ENCODE measurements at regions not wholly inside any gene's neighbourhood (a gene's known extent, or its start where the extent isn't known, plus 50 kb on each side); places are given as distances from the start of the nearest gene placed in this dataset.
"Not testable (repeated sequence)": the region's sequence is repeated elsewhere in the genome, so short reads cannot be mapped to it uniquely, and the experiment has no call there.

DNA sequence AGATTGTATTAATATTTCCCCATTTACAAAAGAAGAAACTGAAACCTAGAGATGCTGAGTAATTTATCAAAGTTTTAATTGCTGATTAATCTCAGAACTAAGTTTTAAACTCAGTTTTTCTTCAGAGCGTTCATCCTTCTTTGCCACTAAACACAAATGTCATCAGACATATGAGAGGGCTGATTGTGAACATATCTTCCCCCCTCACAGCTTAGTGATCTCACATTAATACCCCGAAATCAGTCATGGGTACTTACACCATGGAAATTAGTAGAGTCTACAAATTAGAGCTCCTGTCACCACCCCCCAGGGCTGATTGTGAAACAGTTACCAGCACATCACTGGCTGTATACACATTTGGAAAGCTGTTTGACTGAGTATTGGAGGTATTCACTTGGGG, 189.3 kb upstream of the SGO1 start:
- no peak for DNase-seq

DNA sequence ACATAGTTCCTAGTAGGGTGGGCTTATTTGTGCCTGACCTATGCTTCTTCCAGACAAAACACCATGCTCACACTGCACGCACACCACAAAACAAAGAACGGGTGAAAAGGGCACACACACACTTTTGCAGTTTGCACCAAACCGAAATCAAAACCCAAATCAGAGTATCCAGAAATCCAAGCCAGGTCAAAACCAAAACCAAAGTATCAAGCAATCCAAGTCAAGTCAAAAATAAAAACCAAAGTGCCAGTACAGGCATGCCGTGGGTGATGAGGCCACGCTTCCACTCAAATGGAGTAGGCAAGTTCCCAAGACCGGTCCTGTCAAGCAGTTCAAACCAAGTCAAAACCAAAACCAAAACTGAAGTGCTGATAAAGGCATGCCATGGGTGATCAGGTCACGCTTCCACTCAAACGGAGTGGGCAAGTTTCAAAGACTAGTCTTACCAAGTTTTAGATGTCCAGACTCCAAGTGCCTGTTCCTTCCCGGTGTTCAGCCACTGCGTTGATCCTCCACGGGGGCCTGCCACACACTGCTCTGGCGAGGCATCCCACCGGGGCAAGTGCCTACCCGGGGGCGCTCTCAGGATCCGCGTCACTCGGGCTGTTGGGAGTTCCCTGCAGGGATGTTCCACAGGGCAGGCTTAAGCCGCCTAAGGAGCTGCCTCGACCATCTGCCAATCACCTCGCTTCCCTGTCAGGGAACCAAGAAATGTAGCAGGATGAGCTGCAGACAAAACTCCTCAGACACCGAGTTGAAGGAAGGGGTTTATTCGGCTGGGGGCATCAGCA, 184.5 kb upstream of the SGO1 start:
- DNase-seq = not testable (repeated sequence)

DNA sequence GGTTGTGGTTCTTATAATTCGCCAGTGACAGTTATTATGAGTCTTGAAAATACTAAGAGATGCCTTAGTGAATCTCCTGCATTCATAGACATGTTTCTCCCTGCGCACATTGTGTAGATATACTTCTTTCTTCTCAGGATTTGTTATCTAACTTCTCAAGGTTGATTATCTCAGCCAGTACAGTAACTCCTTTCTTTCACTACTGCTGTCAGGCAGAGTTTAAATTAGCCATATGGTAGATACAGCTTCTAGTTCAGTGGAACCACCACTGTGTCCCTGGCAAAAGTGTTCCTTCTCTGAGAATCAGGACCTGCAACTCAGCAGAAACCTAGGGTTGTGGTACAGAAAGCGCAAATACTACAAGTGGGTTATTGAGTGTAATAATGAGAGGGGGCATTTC, 175.0 kb upstream of the SGO1 start:
- no peak for DNase-seq

DNA sequence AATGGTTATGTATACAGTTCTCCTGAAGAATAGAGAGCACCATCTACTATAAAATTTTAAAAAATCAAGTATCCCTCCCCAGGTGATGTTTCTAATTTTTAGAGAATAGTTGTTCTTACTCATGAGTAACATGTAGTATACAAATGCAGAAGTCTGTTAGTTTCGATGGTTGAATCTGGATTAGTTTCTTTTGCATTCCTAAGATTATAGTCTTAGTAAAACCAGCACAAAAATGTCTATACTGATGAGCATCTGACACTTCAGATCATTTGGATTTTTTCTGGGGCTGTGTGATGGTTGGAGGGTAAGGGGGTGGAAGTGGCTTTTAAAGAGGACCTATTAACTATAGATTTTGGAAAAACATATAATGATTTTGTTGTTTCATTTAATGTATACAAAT, 167.3 kb upstream of the SGO1 start:
- DNase-seq = no peak

DNA sequence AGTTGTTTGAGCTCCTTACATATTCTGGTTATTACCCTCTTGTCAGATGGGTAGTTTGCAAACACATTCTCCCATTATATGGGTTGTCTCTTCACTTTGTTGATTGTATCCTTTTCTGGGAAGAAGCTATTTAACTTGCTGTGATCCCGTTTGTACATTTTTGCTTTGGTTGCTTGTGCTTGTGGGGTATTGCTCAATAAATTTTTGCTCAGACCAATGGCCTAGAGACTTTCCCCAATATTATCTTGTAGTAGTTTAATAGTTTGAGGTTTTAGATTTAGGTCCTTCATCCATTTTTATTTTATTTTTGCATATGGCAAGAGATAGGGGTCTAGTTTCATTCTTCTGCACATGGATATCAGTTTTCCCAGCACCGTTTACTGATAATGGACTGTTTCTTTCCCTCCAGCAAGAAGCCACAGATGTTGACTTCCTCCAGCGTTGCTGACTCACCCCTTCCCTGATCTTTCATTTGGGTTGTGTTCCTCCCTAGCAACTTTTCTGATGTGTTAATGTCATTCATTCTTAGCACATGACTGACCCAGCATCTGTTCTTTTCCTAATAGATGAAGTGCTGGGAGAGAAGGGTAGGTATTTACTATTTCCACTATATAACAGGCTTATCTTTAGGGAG, 166.7 kb upstream of the SGO1 start:
- DNase-seq = no peak

DNA sequence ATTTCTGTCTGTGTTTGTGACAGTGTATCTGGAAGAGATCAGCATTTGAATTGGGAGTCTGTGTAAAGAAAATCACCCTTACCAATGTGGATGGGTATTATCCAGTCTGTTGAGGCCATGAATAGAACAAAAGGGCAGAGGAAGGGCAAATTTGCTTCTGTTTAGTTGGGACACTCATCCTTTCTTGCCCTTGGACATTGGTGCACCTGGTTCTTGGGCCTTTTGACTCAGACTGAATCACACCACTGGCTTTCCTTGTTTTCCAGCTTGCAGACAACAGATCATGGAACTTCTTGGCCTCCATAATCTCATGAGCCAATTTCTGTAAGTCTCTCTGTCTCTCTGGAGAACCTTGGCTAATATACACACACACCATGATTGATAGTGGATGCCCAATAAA, 164.4 kb upstream of the SGO1 start:
- no peak for DNase-seq

DNA sequence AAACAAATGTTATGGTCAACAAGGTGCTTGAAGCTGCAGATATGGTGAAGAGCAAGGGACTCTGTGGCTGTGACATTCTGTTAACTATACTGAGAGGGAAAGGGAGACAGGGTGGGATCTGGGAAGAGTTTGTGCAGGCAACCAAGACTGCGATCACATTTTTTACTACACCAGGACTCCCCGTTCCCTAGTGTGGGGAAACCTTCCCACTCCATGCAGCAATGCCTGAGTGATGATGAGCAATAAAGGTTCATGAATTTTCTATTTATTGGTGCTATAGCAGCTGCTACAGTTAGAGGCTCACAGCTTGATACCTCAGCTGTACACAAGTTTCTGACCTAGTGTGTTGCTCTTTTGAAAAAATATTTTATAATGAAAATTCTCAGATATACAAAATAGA, 160.9 kb upstream of the SGO1 start:
- DNase-seq = no peak

DNA sequence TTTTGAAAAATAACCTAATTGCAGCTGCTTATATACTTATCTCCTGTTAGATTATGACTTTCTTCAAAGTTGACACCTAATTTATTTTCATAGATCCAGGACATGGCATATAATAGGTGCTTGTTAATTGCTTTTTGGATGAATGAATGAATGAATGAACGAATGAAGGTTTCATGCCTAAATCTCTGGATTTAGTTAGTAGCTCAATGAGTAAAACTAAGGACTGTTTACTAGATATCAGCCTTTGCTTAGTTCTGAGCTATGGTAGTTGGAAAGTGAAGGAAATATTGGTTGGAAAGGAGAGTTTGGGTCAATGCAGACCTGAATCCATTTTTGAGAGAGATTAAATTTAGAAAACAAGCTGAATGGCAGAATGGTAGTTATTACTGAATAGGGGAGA, 160.4 kb upstream of the SGO1 start:
- no peak for DNase-seq

DNA sequence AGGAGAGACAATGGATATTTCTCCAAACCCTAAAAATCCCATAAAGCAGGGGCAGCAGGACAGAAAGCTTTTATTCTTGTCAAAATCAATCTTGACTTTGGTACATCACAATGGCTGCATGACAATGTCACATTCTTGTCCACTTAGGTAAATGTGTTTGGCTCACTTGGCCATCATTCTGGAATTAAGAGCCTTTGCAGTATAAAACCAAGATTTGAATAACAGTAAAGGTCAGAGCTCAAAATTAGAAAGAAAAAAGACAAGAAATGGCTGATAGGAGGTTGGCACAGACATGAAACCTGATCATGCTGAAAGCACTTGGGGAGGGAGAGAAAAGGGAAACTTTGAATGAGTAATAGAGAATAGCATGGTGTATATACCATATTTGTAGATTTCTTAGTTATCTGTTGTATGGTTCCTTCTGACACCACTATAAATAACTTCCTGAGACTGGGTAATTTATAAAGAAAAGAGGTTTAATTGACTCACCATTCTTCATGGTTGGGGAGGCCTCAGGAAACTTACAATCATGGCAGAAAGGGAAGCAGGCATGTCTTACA, 158.5 kb upstream of the SGO1 start:
- DNase-seq = no peak

DNA sequence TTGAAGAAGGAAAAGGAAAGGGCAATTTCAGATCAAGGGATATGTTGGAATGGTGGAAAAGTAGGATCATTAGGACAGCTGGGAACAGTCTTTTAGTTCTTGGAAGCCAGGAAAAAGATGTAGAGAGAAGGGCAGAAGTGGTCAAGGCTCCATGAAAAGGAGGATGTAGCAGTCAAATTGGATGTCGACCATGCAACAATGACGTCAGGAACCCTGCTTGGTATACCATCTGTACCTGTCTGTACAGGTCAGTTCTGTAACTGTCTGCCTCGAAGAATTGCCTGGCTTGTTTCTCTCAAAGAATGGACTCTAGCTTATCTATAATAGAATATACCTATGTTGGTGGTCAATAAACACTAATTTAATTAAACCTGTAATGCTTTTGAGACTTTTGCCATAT, 157.8 kb upstream of the SGO1 start:
- DNase-seq = no peak

DNA sequence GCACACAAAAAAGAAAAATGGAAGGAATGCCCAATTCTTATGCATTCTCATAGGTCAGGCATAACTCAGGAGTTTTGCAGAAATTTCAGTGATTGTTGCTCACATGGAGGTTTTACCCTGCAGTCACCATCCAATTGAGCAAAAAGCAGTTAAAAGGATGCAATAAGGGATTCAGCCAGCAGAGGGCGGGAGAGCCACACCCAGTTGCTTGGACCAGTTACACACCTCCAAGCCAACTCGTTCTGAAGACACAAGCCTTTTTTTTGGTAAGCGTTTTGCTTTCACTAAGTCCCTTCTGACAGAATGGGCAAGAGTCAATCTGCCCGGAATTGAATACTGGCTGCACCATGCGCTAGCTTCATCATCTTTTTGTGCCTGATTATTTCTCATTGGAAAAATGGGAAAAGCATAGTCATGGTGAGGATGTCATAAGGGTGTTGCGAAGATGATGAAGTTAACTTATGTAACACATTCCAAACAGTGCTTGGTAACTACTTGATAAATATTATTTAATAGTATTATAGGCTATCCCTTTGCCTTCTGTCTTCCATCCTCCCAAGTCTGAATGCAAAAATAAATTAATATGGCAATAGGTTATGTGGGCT, 154.4 kb upstream of the SGO1 start:
- DNase-seq = peak; percentile 61

DNA sequence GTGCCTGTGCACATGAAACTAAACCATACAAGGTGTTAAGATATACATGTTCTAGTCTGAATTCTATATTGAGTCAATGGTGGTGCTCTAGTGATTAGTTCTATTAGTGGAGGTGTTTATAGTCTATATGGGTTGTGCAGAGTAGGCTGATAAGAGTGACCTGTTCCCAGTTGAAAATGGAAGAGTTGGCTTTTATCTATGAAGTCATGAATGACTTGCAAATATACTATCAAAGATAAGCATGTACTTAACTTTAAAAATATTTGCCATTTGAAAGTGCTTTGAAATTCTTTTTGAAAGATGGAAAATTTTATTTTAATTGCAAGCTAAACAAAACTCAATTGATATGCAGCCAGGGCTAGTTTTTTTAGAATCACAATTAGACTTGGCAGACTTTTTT, 150.6 kb upstream of the SGO1 start:
- no peak for DNase-seq

DNA sequence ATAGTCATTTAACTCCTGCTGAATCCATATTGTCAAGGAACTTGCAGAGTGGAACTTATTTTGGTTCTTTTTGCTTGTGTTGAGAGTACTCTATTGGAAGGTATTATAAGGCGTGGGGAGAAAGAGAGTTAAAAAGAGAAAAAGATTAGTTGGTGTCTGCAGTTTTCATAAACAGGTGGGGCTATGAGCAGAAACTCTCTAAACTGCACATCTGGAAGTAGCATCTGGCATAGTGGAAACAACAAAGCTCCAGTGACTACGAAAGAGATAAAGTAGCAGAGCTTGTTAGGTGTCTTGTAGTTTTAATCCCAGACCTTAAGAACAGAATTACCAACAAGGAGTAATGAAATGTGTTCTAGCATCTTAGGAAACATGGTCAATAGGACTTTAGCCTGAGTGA, 148.8 kb upstream of the SGO1 start:
- no peak for DNase-seq

DNA sequence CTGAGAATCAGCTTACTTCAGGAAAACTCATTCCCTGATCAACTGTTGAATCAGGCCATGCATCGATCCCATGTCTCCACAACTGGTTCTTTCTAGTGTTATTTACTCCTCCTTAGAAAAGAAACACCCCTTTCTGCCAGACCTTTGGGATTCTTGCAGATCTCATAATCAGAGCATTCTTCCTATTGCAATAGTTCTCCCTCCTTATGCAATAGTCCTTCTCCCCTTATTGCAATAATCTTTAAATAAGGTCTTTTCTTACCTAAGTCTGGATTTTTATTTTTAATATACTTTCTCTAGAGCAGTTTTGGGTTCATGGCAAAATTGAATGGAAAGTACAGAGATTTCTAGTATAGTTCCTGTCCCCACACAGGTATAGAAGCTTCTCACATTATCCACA, 141.9 kb upstream of the SGO1 start:
- no peak for DNase-seq

DNA sequence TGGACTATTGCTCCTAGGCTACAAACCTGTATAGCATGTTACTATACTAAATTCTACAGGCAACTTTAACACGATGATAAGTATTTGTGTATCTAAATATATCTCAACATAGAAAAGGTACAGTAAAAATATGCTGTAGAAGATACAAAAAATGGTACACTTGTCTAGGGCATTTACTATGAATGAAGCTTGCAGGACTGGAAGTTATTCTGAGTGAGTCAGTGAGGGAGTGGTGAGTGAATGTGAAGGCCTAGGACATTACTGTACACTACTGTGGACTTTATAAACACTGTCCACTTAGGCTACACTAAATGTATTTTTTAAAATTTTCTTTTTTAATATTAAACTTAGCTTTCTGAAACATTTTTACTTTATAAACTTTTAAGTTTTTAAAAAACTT, 140.5 kb upstream of the SGO1 start:
- DNase-seq = no peak

DNA sequence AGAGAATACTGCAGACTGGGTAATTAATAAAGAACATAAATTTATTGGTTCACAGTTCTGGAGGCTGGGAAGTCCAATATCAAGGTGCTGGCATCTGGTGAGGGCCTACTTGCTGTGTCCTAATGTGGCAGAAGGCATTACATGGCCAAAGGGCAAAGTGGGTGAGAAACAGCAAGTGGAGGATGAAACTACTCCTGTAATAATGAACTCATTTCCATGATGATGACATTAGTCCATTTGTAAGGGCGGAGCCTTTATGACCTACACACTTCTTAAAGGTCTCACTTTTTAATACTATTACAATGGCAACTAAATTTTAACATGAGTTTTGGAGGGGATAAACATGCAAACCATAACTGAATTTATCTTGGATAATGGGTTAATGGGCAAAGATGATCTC, 139.6 kb upstream of the SGO1 start:
- DNase-seq = no peak

DNA sequence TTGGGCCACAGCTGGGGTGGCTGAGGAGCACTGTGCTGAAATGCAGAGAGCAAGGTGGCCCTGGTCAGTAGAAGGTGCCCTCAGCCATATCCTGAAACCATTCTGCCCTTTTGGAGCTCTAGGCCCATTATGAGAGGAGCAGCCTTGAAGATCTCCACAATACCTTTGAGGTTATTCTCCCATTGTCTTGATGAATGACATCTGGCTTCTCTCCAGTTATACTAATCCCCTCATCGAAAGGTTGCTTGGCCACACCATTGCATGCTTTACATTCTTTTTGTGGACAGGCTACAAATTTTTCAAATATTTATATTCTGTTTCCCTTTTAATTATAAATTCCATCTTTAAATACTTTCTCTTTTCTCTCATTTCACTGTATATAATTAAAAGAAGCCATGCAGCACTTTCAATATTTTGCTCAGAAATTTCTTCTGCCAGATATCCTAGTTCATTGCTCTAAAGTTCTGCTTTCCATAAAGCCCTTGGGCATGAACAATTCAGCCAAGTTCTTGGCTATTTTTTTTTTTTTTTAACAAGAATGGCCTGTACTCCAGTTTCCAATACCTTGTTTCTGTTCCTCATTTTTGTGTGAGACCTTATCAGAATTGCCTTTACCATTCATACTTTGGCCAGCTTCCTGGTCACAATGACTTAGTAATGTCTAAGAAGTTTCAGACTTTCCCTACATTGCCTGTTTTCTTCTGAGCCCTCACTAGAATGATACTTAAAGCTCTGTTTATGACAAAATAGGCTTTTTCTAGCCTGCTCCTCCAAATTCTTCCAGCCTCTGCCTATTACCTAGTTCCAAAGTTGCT, 138.9 kb upstream of the SGO1 start:
- no peak for DNase-seq

DNA sequence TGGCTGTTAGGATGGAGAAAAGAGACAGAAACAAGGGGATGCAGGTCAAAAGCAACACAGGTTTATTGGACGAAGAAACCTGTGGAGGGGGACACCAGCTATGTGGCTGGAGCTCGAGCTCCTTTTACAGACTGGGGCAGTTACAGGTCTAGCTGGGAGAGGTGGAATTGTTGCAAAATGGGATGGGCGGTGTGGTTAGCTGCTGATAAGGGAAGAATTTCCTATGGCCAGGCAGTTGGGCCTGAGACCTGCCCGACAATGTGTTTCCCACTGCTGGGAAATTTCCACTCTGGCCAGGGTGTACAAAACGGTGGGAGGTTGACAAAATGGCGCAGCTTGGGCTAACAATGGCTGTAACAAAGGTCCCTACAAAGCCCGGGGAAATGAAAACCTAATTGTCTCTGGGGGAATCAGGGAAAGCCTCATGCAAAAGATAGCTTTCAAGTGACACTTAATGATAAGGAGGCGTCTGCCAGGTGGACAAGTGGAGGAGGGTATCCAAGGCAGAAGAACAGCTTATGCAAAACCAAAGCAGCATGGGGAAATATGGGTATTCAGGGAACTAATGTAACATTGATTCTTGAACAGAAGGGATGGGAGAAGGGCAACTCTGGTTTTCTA, 137.4 kb upstream of the SGO1 start:
- no peak for DNase-seq

DNA sequence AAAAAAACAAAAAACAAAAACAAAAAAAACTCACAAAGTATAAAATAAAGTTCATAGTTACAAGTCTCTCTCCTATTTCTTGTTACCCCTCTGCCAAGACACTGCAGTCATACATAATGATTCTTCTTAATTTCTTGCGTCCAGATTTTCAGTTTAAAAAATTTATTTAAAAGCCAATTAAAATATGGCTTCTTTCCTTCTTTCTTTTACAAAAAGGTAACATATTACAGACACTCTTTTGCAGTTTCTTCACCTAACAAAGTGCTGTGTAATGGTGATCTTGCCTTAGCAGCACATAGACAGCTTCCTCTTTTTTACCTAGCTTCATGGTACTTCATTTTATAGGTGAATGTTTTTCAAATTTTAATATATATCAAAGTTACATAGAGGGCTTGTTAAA, 136.1 kb upstream of the SGO1 start:
- DNase-seq = no peak

DNA sequence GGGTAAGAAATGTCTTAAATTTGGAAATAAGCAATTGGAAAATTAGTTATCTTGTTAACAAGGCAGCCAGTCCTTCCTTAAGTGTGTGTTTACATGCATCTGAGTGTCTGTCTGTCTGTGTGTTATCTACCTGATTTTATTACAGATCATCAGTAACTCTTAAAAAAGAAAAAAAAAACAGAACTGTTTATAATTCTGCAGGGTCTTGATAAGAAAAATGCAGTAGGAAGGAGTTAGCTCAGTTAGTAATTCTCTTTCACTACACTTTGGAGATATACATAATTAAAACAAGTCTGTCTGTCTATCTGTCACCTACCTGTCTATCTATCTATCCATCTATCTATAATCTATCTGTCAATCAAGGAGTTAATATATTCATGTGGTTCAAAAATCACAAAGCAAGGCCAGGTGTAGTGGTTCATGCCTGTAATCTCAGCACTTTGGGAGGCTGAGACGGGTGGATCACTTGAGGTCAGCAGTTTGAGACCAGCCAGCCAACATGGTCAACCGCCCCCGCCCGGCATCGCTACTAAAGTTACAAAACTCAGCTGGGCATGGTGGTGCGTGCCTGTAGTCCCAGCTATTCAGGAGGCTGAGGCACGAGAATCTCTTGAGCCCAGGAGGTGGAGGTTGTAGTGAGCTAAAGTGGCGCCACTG, 135.5 kb upstream of the SGO1 start:
- DNase-seq = no peak

DNA sequence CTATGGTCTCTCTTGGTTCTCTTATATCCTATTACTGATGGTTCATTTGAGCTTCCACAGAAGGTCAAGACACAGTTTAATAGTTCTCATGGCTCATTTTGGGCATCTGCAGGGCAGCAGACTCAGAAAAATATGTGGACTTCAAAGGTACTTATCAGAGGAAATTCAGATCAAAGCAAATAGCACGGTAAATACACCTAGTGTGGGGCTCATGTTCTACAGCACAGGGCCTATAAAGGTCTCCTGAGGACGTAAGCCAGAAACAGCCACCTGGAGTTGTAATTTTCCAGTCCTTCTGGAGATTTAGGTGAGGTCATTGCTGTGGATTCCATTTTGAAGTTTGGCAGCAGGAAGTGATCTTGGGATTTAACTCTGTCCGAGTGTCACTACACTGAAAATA, 134.5 kb upstream of the SGO1 start:
- no peak for DNase-seq

DNA sequence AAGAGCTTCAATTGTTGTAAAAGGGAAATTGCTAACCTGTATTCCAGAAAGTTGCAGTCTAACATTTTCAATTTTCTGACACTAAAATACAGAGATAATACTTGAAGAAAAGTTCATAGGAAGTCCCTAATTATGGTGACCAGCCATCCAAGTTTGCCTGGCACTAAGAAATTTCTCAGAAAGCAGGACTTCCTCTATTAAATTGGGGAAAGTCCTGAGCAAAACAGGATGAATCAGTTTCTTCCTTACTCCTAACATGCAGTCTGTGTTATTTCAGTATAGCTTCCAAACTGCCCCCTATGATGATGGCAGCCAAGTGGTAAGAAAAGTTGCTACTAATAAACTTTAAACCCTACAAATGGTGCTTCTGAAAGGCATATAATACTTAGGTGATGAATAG, 133.5 kb upstream of the SGO1 start:
- no peak for DNase-seq

Data from CD4-positive, alpha-beta T cell treated with Interleukin-17A for 4 hours (primary cell).